B cell (primary cell): ENCODE measurements at regions not wholly inside any gene's neighbourhood (a gene's known extent, or its start where the extent isn't known, plus 50 kb on each side); places are given as distances from the start of the nearest gene placed in this dataset.
A peak's percentile ranks its signal among the peaks of the same experiment; 100 is the strongest.

ENCODE experiments used
- ATAC-seq: fragments of 200-7000 bp; cut with Tn5 transposase; one replicate; pipeline ENCODE4 v1.10.0; 2021; ENCODE audit warnings: low read depth, mild to moderate bottlenecking, moderate number of reproducible peaks, moderate library complexity
- CTCF ChIA-PET: fragments of 350-600 bp; sonication (Branson Sonifier 250); formaldehyde crosslinking; loops from one replicate; lab custom pipeline; 2021; ENCODE audit warnings: antibody characterized with exemption, inconsistent platforms; lab: Charles Lee
- POLR2A ChIA-PET: fragments of 350-600 bp; sonication (Branson Sonifier 250); formaldehyde crosslinking; loops from one replicate; lab custom pipeline; 2021; ENCODE audit warnings: antibody characterized with exemption; lab: Charles Lee
- DNase-seq: peaks from one replicate; pipeline ENCODE4 v3.0.0; 2013
- H2AFZ ChIP-seq: 2 replicates; pipeline ENCODE4 v1.6.1; 2012; ENCODE audit warnings: mild to moderate bottlenecking, low read depth, low read length; ENCODE audit not compliant: insufficient read depth, poor library complexity, severe bottlenecking
- H3K27ac ChIP-seq, 2 donors: 1 replicate in 1 of 2; 2 replicates in 1 of 2; pipeline ENCODE4 v1.5.1; 2012 to 2013; ENCODE audit warnings: low read length in 2 of 2, mild to moderate bottlenecking in 2 of 2, moderate library complexity in 1 of 2
- H3K27me3 ChIP-seq, 4 experiments: fragments of 200-600 bp in 1 of 4; sonication (generic) in 1 of 4; replicated peaks in 1 of 4; 1 replicate in 2 of 4; 2 replicates in 2 of 4; pipeline versions ENCODE4 v1.6.1 to v1.7.0; 2013 to 2016; ENCODE audit warnings: low read length in 3 of 4, mild to moderate bottlenecking in 2 of 4, mixed read lengths in 1 of 4, moderate library complexity in 1 of 4; ENCODE audit not compliant: insufficient read depth in 4 of 4, control insufficient read depth in 3 of 4; ENCODE audit errors: control extremely low read depth in 1 of 4
- H3K36me3 ChIP-seq, 2 experiments: replicated peaks in 1 of 2; 1 replicate in 1 of 2; 2 replicates in 1 of 2; pipeline versions ENCODE4 v1.6.1 to v1.7.1; 2013; ENCODE audit warnings: low read length in 1 of 2; ENCODE audit not compliant: insufficient read depth in 2 of 2, control insufficient read depth in 1 of 2; ENCODE audit errors: control extremely low read depth in 1 of 2, extremely low read depth in 1 of 2
- H3K4me1 ChIP-seq, 2 donors: fragments of 200-600 bp in 1 of 2; sonication (generic) in 1 of 2; 1 replicate in 1 of 2; 2 replicates in 1 of 2; pipeline versions ENCODE4 v1.5.1 to v1.6.1; 2013 to 2017; ENCODE audit warnings: low read length in 2 of 2; ENCODE audit not compliant: control insufficient read depth in 2 of 2, insufficient read depth in 2 of 2
- H3K4me2 ChIP-seq: replicated peaks from 2 replicates; pipeline ENCODE3; 2012; ENCODE audit warnings: mild to moderate bottlenecking, low read depth, low read length; ENCODE audit not compliant: poor library complexity, severe bottlenecking
- H3K4me3 ChIP-seq, 5 experiments: fragments of 200-600 bp in 1 of 5; sonication (generic) in 1 of 5; 1 replicate in 3 of 5; 2 replicates in 2 of 5; pipeline versions ENCODE4 v1.5.1 to v1.7.0; 2011 to 2016; ENCODE audit warnings: low read length in 4 of 5, mild to moderate bottlenecking in 4 of 5, low read depth in 2 of 5, control low read depth in 1 of 5, moderate library complexity in 1 of 5; ENCODE audit not compliant: insufficient read depth in 1 of 5; ENCODE audit errors: control extremely low read depth in 1 of 5, extremely low read depth in 1 of 5
- H3K79me2 ChIP-seq: fragments of 200-600 bp; sonication (generic); one replicate; pipeline ENCODE4 v1.6.0; 2016; ENCODE audit warnings: low read length; ENCODE audit not compliant: control insufficient read depth, insufficient read depth
- H3K9ac ChIP-seq: fragments of 200-600 bp; sonication (generic); 2 replicates; pipeline ENCODE4 v1.6.1; 2017; ENCODE audit warnings: mild to moderate bottlenecking, low read length, moderate library complexity
- H3K9me3 ChIP-seq, 3 donors: one replicate each; pipeline versions ENCODE4 v1.6.1 to v1.7.1; 2013; ENCODE audit warnings: low read length in 2 of 3; ENCODE audit not compliant: control insufficient read depth in 2 of 3, insufficient read depth in 1 of 3; ENCODE audit errors: control extremely low read depth in 1 of 3
- H4K20me1 ChIP-seq: 2 replicates; pipeline ENCODE4 v1.6.0; 2012; ENCODE audit warnings: mild to moderate bottlenecking, low read length; ENCODE audit not compliant: insufficient read depth, control insufficient read depth, poor library complexity, severe bottlenecking
- H3K27ac Mint-ChIP-seq: one replicate; pipeline ENCODE4 v1.8.0; 2021; ENCODE audit warnings: mixed read lengths
- H3K27me3 Mint-ChIP-seq: one replicate; pipeline ENCODE4 v1.8.0; 2021; ENCODE audit warnings: mixed read lengths
- H3K4me1 Mint-ChIP-seq: one replicate; pipeline ENCODE4 v1.8.0; 2021; ENCODE audit warnings: mixed read lengths
- H3K4me3 Mint-ChIP-seq: one replicate; pipeline ENCODE4 v1.8.0; 2021; ENCODE audit warnings: mixed read lengths
- H3K9me3 Mint-ChIP-seq: one replicate; pipeline ENCODE4 v1.8.0; 2022; ENCODE audit warnings: mixed read lengths; ENCODE audit not compliant: insufficient read depth
- EZH2 ChIP-seq: IDR thresholded peaks from 2 replicates; pipeline ENCODE4 v1.6.1; 2012; ENCODE audit warnings: borderline replicate concordance, low read depth, mild to moderate bottlenecking, moderate library complexity, low read length; ENCODE audit not compliant: insufficient read depth, poor library complexity, severe bottlenecking
- WGBS: methylation state at CpG from one replicate; pipeline ENCODE4 v1.1.5; 2013; ENCODE audit warnings: missing lambda C conversion rate; ENCODE audit not compliant: insufficient coverage; 5-methylcytosine and 5-hydroxymethylcytosine counted together
- intact Hi-C: fragments of 100-400 bp; cut with micrococcal nuclease; formaldehyde crosslinking; loops from one replicate; pipeline ENCODE4 v1.10.0; 2022
- TF ChIP-seq, protein P1 (sequence below): fragments of 200-600 bp; IDR thresholded peaks from one replicate; pipeline ENCODE4 v1.8.0; 2022; ENCODE audit warnings: antibody characterized with exemption, mild to moderate bottlenecking

DNA sequence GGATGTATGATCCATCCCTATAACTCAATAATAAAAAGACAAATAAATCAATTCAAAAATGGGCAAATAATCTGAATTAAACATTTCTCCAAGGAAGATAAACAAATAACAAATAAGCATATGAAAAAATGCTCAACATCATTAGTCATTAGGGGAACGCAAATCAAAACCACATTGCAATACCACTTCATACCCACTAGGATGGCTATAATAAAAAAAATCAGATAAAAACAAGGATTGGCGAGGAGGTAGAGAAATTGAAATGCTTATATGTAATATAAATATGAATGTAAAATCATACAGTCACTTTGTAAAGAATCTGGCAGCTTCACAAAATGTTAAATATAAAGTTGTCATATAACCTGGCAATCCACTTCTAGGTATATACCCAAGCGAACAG is 52.3 kb upstream of the TBCA start:
- Histone ChIP-seq H2AFZ (no peak overlapping the region), H3K4me2 (no peak overlapping the region), H3K27ac (no peak overlapping the region), H4K20me1 (no peaks in the 10 kb centered on the region), H3K36me3 (no peaks in the 10 kb centered on the region), H3K4me1 (no peaks in the 10 kb centered on the region), H3K9ac (no peak overlapping the region), H3K79me2 (no peaks in the 10 kb centered on the region), H3K9me3 (no peaks in the 10 kb centered on the region), H3K4me3 (no peak overlapping the region), H3K27me3 (peaks cover 0 to 4% (median 0%) of the 10 kb centered on the region in 4 experiments)
- Mint-ChIP-seq H3K27ac (no peak overlapping the region), H3K4me1 (no peaks in the 10 kb centered on the region), H3K4me3 (no peak overlapping the region), H3K9me3 (no peaks in the 10 kb centered on the region), H3K27me3 (peaks cover 35% of the 10 kb centered on the region)
- TF ChIP-seq, protein P1, sequence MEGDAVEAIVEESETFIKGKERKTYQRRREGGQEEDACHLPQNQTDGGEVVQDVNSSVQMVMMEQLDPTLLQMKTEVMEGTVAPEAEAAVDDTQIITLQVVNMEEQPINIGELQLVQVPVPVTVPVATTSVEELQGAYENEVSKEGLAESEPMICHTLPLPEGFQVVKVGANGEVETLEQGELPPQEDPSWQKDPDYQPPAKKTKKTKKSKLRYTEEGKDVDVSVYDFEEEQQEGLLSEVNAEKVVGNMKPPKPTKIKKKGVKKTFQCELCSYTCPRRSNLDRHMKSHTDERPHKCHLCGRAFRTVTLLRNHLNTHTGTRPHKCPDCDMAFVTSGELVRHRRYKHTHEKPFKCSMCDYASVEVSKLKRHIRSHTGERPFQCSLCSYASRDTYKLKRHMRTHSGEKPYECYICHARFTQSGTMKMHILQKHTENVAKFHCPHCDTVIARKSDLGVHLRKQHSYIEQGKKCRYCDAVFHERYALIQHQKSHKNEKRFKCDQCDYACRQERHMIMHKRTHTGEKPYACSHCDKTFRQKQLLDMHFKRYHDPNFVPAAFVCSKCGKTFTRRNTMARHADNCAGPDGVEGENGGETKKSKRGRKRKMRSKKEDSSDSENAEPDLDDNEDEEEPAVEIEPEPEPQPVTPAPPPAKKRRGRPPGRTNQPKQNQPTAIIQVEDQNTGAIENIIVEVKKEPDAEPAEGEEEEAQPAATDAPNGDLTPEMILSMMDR: peak; percentile 20
- TF ChIP-seq EZH2: no peak
- POLR2A ChIA-PET: no interaction called here
- CTCF ChIA-PET: no interaction called here
- no peak for DNase-seq
- intact Hi-C loops: no loop called here
- ATAC-seq: no peak
- WGBS: no CpG with 5 or more reads among the region's 3 CpGs
